ENCODE measurements at regions not wholly inside any gene's neighbourhood (a gene's known extent, or its start where the extent isn't known, plus 50 kb on each side); places are given as distances from the start of the nearest gene placed in this dataset.

DNA sequence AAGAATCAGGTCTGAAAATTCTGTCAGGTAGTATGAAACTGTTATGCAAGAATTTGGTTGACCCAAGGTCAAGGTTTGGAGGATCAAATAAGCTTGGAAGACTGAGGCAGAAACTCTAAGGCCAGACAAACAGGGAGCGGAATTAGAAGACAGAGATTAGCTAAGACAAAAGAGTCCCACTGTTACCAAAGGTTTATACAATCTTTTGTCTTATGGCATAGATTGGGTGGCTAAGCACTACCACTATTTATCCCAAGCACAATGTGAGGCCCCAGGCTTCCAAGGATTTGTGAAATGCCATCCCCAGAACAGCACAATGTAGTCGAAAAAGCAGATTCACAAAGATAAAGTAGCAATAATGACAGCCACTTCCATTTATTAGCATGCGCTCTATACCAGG lies 311.2 kb downstream of the SEC23A start:
- H3K9ac ChIP-seq (ENCODE audit: insufficient read depth, low read length) = no peak overlapping the region
- no peak overlapping the region for H3K4me2 ChIP-seq (ENCODE audit: extremely low read depth, insufficient read depth, low read length)
- no peaks in the 10 kb centered on the region for H3K4me1 ChIP-seq (ENCODE audit: control insufficient read depth, extremely low read depth, insufficient read depth, low read length)
- H4K20me1 ChIP-seq (ENCODE audit: control insufficient read depth, extremely low read depth, insufficient read depth, low read length) = no peaks in the 10 kb centered on the region
- H2AFZ ChIP-seq (ENCODE audit: low read length) = no peak overlapping the region
- no peak for TF ChIP-seq CTCF (conservative IDR thresholded peaks at IDR 0.05 in 1 of 2, IDR thresholded peaks at IDR 0.05 in 1 of 2; ENCODE audit: low read depth in 1 of 2, low read length in 2 of 2)
- TF ChIP-seq EZH2 (IDR thresholded peaks at IDR 0.05; ENCODE audit: low read length, missing control alignments) = no peak
- no peaks in the 10 kb centered on the region for H3K79me2 ChIP-seq (ENCODE audit: control insufficient read depth, insufficient read depth, low read length)
- H3K4me3 ChIP-seq (replicated peaks in 1 of 4; ENCODE audit: control extremely low read depth in 1 of 4, insufficient read depth in 1 of 4, low read depth in 3 of 4, low read length in 4 of 4) = no peak overlapping the region
- DNase-seq (ENCODE audit: low read depth in 2 of 2) = no peak
- no peaks in the 10 kb centered on the region for H3K9me3 ChIP-seq (ENCODE audit: control insufficient read depth, insufficient read depth, low read depth, low read length)
- H3K27ac ChIP-seq (ENCODE audit: insufficient read depth, low read length) = no peak overlapping the region
- no peaks in the 10 kb centered on the region for H3K27me3 ChIP-seq (ENCODE audit: control insufficient read depth, insufficient read depth, low read length)
- no peaks in the 10 kb centered on the region for H3K36me3 ChIP-seq (ENCODE audit: control insufficient read depth, insufficient read depth, low read length)

DNA sequence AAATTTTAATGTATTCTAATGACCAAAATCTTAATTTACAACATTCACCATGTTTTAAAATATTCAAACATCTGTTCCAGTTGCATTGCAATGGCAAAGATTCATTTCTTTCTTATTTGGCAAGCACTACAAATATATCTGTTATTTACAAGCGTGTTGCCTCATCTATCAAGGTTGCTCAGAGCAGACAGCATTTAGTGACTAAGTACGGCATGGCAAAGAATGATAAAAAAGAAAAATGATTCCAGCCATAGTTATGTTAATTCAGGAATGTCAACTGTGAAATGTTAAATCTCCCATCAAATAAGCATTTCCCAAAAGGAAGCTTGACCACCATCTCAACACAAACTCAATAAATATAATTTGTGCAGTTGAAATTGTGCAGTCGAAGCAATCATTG lies 312.1 kb downstream of the SEC23A start:
- H3K27me3 ChIP-seq (ENCODE audit: control insufficient read depth, insufficient read depth, low read length) = no peaks in the 10 kb centered on the region
- H4K20me1 ChIP-seq (ENCODE audit: control insufficient read depth, extremely low read depth, insufficient read depth, low read length) = no peaks in the 10 kb centered on the region
- H3K79me2 ChIP-seq (ENCODE audit: control insufficient read depth, insufficient read depth, low read length) = no peaks in the 10 kb centered on the region
- H3K4me1 ChIP-seq (ENCODE audit: control insufficient read depth, extremely low read depth, insufficient read depth, low read length) = no peaks in the 10 kb centered on the region
- no peaks in the 10 kb centered on the region for H3K36me3 ChIP-seq (ENCODE audit: control insufficient read depth, insufficient read depth, low read length)
- TF ChIP-seq EZH2 (IDR thresholded peaks at IDR 0.05; ENCODE audit: low read length, missing control alignments) (no peak), CTCF (conservative IDR thresholded peaks at IDR 0.05 in 1 of 2, IDR thresholded peaks at IDR 0.05 in 1 of 2; ENCODE audit: low read depth in 1 of 2, low read length in 2 of 2) (no peak)
- no peak overlapping the region for H3K4me2 ChIP-seq (ENCODE audit: extremely low read depth, insufficient read depth, low read length)
- no peak overlapping the region for H3K27ac ChIP-seq (ENCODE audit: insufficient read depth, low read length)
- H3K9ac ChIP-seq (ENCODE audit: insufficient read depth, low read length) = no peak overlapping the region
- H2AFZ ChIP-seq (ENCODE audit: low read length) = no peak overlapping the region
- DNase-seq (ENCODE audit: low read depth in 2 of 2) = peak in 1 of 2 donors; percentile 60
- no peaks in the 10 kb centered on the region for H3K9me3 ChIP-seq (ENCODE audit: control insufficient read depth, insufficient read depth, low read depth, low read length)
- no peak overlapping the region for H3K4me3 ChIP-seq (replicated peaks in 1 of 4; ENCODE audit: control extremely low read depth in 1 of 4, insufficient read depth in 1 of 4, low read depth in 3 of 4, low read length in 4 of 4)

DNA sequence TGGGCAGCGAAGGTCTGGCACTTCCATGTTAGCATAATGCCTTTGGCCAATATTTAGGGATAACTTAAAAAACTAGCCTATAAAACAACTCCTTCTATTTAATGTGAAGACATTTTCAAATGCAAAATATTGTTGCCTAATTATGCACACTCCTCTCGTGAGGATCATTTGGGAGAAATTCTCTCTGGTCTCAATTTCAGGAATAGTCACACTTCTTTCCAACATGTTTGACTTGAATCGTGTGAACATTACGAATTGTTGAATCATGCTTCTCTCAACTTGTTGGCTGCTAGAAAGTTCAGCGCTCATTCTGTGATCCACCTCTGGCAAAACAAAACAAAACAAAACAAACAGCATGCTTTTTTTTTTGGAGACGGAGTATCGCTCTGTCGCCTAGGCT lies 313.2 kb downstream of the SEC23A start:
- Histone ChIP-seq H2AFZ (ENCODE audit: low read length) (no peak overlapping the region), H4K20me1 (ENCODE audit: control insufficient read depth, extremely low read depth, insufficient read depth, low read length) (no peaks in the 10 kb centered on the region), H3K9me3 (ENCODE audit: control insufficient read depth, insufficient read depth, low read depth, low read length) (no peaks in the 10 kb centered on the region), H3K4me3 (replicated peaks in 1 of 4; ENCODE audit: control extremely low read depth in 1 of 4, insufficient read depth in 1 of 4, low read depth in 3 of 4, low read length in 4 of 4) (no peak overlapping the region), H3K27me3 (ENCODE audit: control insufficient read depth, insufficient read depth, low read length) (no peaks in the 10 kb centered on the region), H3K27ac (ENCODE audit: insufficient read depth, low read length) (no peak overlapping the region), H3K4me1 (ENCODE audit: control insufficient read depth, extremely low read depth, insufficient read depth, low read length) (no peaks in the 10 kb centered on the region), H3K4me2 (ENCODE audit: extremely low read depth, insufficient read depth, low read length) (no peak overlapping the region), H3K9ac (ENCODE audit: insufficient read depth, low read length) (no peak overlapping the region), H3K79me2 (ENCODE audit: control insufficient read depth, insufficient read depth, low read length) (no peaks in the 10 kb centered on the region), H3K36me3 (ENCODE audit: control insufficient read depth, insufficient read depth, low read length) (no peaks in the 10 kb centered on the region)
- TF ChIP-seq CTCF (conservative IDR thresholded peaks at IDR 0.05 in 1 of 2, IDR thresholded peaks at IDR 0.05 in 1 of 2; ENCODE audit: low read depth in 1 of 2, low read length in 2 of 2) (no peak), EZH2 (IDR thresholded peaks at IDR 0.05; ENCODE audit: low read length, missing control alignments) (no peak)
- DNase-seq (ENCODE audit: low read depth in 2 of 2) = no peak

Measured in fibroblast of lung (primary cell).